ENCODE measurements at regions not wholly inside any gene's neighbourhood (a gene's known extent, or its start where the extent isn't known, plus 50 kb on each side); places are given as distances from the start of the nearest gene placed in this dataset.

DNA sequence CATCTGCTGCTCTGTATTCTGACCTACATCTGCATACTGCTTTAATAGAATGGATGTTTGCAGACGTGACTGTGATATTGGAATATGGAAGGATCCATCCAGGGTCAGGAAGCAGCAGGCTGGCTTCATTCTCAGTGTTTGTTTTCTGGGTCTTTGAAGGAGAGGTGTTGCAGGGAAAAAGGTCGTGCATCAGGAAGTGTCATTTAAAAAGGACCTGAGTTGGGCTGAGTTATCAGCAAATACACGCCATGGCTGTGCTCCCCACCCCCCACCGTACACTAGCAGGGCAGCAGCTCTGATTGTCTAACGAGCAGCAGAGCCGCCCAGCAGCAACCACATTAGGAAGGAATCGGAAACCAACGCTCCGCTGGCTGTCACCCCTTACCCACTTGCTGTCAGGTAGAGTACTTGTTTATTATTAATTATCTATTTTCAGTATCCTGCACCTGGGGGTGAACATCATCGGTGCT, 63.1 kb upstream of the STEAP1B start:
- 15% methylated on average over 10 of the region's 10 CpGs for WGBS (ENCODE audit: low lambda C conversion rate)
- Histone ChIP-seq H3K9ac (peak overlapping the region; percentile 31; the same call in 1 of the 2 replicates), H3K36me3 (replicated peaks in 1 of 2; ENCODE audit: control insufficient read depth in 1 of 2, insufficient read depth in 2 of 2, low read length in 1 of 2) (no peaks in the 10 kb centered on the region), H3K27ac (ENCODE audit: low read depth in 2 of 2, low read length in 1 of 2) (peak overlapping the region; percentile 88 to 89; a peak in 3 of 4 replicates), H2AFZ (ENCODE audit: low read depth) (peak overlapping the region; percentile 36), H4K20me1 (ENCODE audit: insufficient read depth) (no peaks in the 10 kb centered on the region), H3K9me2 (no peaks in the 10 kb centered on the region), H3K4me3 (ENCODE audit: low read depth in 2 of 2, low read length in 1 of 2) (peak overlapping the region in 1 of 2 experiments; percentile 10; a peak in 2 of 4 replicates), H3K4me2 (peak overlapping the region; percentile 53; the same call in 1 of the 2 replicates), H3F3A (replicated peaks; ENCODE audit: insufficient read depth) (peaks cover 36% of the 10 kb centered on the region), H3K27me3 (ENCODE audit: insufficient read depth) (no peaks in the 10 kb centered on the region; the same call in 1 of the 2 replicates), H3K4me1 (ENCODE audit: control insufficient read depth in 1 of 2, insufficient read depth in 2 of 2, low read depth in 1 of 2, low read length in 1 of 2) (peaks cover 4 to 28% of the 10 kb centered on the region in 2 experiments; a peak in 2 of 4 replicates), H3K9me3 (no peaks in the 10 kb centered on the region), H3K79me2 (ENCODE audit: insufficient read depth) (no peaks in the 10 kb centered on the region)
- ChIA-PET CTCF (interaction anchor here (4.4 to 13.3 kb wide), 2 partner anchors 219 to 494 kb away, joined by 29 to 268 read pairs; no protein-coding TSS in a partner anchor), POLR2A (no interaction called here)
- no peak for TF ChIP-seq ZBTB33 (IDR thresholded peaks at IDR 0.05; ENCODE audit: borderline replicate concordance, low read depth)
- TF ChIP-seq SIN3A (IDR thresholded peaks at IDR 0.05; ENCODE audit: borderline replicate concordance, low read depth, low read length), result no peak
- TF ChIP-seq FOXM1 (IDR thresholded peaks at IDR 0.05; ENCODE audit: low read depth), result no peak
- TF ChIP-seq REST (IDR thresholded peaks at IDR 0.05; ENCODE audit: low read depth, low read length), result no peak
- TF ChIP-seq MAX (IDR thresholded peaks at IDR 0.05; ENCODE audit: low read depth), result no peak
- no peak for TF ChIP-seq FOXJ3 (CRISPR knock-in tag; IDR thresholded peaks at IDR 0.05)
- DNase-seq, result no peak

DNA sequence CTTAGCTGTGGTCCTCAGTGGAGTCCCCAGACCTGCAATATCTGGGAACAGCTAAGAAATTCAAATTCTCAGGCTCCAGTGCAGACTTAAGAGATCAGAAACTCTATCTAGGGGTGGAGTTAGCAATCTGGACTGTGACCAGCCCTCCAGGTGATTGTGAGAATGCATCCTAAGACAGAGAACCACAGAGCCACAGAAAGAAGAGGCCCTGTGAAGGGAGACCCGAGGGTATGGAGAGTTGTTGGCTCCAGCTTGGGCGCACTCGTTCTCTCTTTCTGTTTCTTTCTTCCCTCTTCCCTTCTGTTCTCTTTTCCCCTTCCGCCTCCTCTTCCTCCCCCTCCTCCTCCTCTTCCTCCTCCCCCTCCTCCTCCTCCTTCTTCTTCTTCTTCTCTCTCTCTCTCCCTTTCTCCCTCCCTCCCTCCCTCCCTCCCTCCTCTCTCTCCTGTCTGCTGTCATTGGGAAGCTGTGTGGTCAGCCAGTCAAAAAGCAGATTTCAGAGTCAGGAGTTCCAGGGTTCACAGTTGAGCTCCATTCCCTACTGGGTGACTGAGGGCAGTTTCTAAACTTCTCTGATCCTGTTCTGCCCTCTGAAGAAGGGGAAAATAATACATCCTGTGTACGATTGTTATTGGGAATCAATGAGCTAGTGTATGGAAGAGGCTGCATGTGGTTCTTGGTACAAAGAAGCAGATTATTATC, 62.1 kb upstream of the STEAP1B start:
- H3K27me3 ChIP-seq (ENCODE audit: insufficient read depth), result peaks cover 6% of the 10 kb centered on the region; the same call in 1 of the 2 replicates
- H3K9me2 ChIP-seq, result no peaks in the 10 kb centered on the region
- DNase-seq, result no peak
- ChIA-PET CTCF (interaction anchor here (0.7 to 13.3 kb wide), 6 partner anchors 10 to 523 kb away, joined by 3 to 268 read pairs (median 20); no protein-coding TSS in a partner anchor), POLR2A (no interaction called here)
- H2AFZ ChIP-seq (ENCODE audit: low read depth), result no peak overlapping the region
- peak overlapping the region; percentile 56; the same call in 1 of the 2 replicates for H3K4me2 ChIP-seq
- H3K4me1 ChIP-seq (ENCODE audit: control insufficient read depth in 1 of 2, insufficient read depth in 2 of 2, low read depth in 1 of 2, low read length in 1 of 2), result peaks cover 4 to 28% of the 10 kb centered on the region in 2 experiments; a peak in 2 of 4 replicates
- H3K27ac ChIP-seq (ENCODE audit: low read depth in 2 of 2, low read length in 1 of 2), result peak overlapping the region; percentile 88 to 89; a peak in 3 of 4 replicates
- peaks cover 36% of the 10 kb centered on the region for H3F3A ChIP-seq (replicated peaks; ENCODE audit: insufficient read depth)
- peak overlapping the region; percentile 39; the same call in 1 of the 2 replicates for H3K9ac ChIP-seq
- no peaks in the 10 kb centered on the region for H3K9me3 ChIP-seq
- no peaks in the 10 kb centered on the region for H4K20me1 ChIP-seq (ENCODE audit: insufficient read depth)
- no peaks in the 10 kb centered on the region for H3K36me3 ChIP-seq (replicated peaks in 1 of 2; ENCODE audit: control insufficient read depth in 1 of 2, insufficient read depth in 2 of 2, low read length in 1 of 2)
- H3K4me3 ChIP-seq (ENCODE audit: low read depth in 2 of 2, low read length in 1 of 2), result peak overlapping the region in 1 of 2 experiments; percentile 16; a peak in 1 of 4 replicates
- WGBS (ENCODE audit: low lambda C conversion rate), result 54% methylated on average over 5 of the region's 5 CpGs
- H3K79me2 ChIP-seq (ENCODE audit: insufficient read depth), result no peaks in the 10 kb centered on the region
- TF ChIP-seq IRF3 (IDR thresholded peaks at IDR 0.05; ENCODE audit: low read depth, low read length) (no peak), ELF1 (IDR thresholded peaks at IDR 0.05) (no peak), CTCF (IDR thresholded peaks at IDR 0.05) (no peak), FOXM1 (IDR thresholded peaks at IDR 0.05; ENCODE audit: low read depth) (no peak), GABPA (IDR thresholded peaks at IDR 0.05; ENCODE audit: low read depth) (no peak), RAD21 (IDR thresholded peaks at IDR 0.05; ENCODE audit: low read length) (no peak), TAF1 (IDR thresholded peaks at IDR 0.05; ENCODE audit: borderline replicate concordance, low read depth, low read length) (no peak), RFX5 (IDR thresholded peaks at IDR 0.05; ENCODE audit: low read length) (no peak)
- TF ChIP-seq, protein P1, sequence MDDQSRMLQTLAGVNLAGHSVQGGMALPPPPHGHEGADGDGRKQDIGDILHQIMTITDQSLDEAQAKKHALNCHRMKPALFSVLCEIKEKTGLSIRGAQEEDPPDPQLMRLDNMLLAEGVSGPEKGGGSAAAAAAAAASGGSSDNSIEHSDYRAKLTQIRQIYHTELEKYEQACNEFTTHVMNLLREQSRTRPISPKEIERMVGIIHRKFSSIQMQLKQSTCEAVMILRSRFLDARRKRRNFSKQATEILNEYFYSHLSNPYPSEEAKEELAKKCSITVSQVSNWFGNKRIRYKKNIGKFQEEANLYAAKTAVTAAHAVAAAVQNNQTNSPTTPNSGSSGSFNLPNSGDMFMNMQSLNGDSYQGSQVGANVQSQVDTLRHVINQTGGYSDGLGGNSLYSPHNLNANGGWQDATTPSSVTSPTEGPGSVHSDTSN (IDR thresholded peaks at IDR 0.05), result no peak

Data from SK-N-SH (cell line).